ENCODE measurements at regions not wholly inside any gene's neighbourhood (a gene's known extent, or its start where the extent isn't known, plus 50 kb on each side); places are given as distances from the start of the nearest gene placed in this dataset.

DNA sequence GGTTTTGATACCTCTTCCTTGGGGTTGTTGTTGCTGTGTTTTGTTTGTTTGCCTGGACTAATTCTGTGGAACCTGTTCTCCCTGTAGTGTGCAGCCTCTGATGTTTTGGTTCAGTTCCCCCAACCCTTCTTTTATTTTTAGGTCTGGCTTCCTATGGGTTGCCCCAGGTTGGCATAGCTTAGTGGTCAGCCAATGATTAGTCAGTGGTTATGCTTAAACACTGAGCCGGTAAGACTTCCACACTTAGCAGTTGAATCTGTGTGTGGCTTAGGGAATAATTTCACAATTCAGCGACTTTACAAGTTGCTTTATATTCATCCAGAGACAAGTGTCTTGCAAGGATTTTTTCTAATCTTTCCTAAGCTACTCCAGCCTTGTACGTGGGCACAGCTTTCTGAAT is 78.6 kb upstream of the CLPB start:
- TF ChIP-seq MAFK (IDR thresholded peaks at IDR 0.05; ENCODE audit: low read depth, low read length) = no peak
- TF ChIP-seq CTCF (conservative IDR thresholded peaks at IDR 0.05; ENCODE audit: low read depth, low read length) = no peak
- TF ChIP-seq POLR2A (IDR thresholded peaks at IDR 0.05; ENCODE audit: low read depth, low read length) = no peak
- no peak for TF ChIP-seq RCOR1 (IDR thresholded peaks at IDR 0.05; ENCODE audit: insufficient replicate concordance, low read length)
- no peak for TF ChIP-seq BHLHE40 (IDR thresholded peaks at IDR 0.05; ENCODE audit: low read depth, low read length)
- TF ChIP-seq RAD21 (IDR thresholded peaks at IDR 0.05; ENCODE audit: low read length) = no peak
- no peak for TF ChIP-seq FOS (IDR thresholded peaks at IDR 0.05; ENCODE audit: low read depth, low read length)
- TF ChIP-seq MXI1 (IDR thresholded peaks at IDR 0.05; ENCODE audit: borderline replicate concordance, low read depth, low read length) = no peak

Data from IMR-90 (cell line).